Nephron (organoid): ENCODE measurements at regions not wholly inside any gene's neighbourhood (a gene's known extent, or its start where the extent isn't known, plus 50 kb on each side); places are given as distances from the start of the nearest gene placed in this dataset.

ENCODE experiments used
- H3K27ac Mint-ChIP-seq, 3 experiments: 2 replicates each; pipeline ENCODE4 v1.8.0; 2020; ENCODE audit warnings: mixed read lengths in 3 of 3, mild to moderate bottlenecking in 2 of 3, moderate library complexity in 1 of 3
- H3K27me3 Mint-ChIP-seq: 2 replicates; pipeline ENCODE4 v1.8.0; 2021; ENCODE audit warnings: low read depth, mild to moderate bottlenecking, moderate library complexity, mixed read lengths
- H3K36me3 Mint-ChIP-seq: 2 replicates; pipeline ENCODE4 v1.8.0; 2020; ENCODE audit warnings: low read depth, mixed read lengths
- H3K4me1 Mint-ChIP-seq: 2 replicates; pipeline ENCODE4 v1.8.0; 2020; ENCODE audit warnings: mixed read lengths
- H3K4me3 Mint-ChIP-seq, 3 experiments: 2 replicates each; pipeline ENCODE4 v1.8.0; 2020; ENCODE audit warnings: mild to moderate bottlenecking in 3 of 3, mixed read lengths in 3 of 3, moderate library complexity in 2 of 3
- H3K9me3 Mint-ChIP-seq: 2 replicates; pipeline ENCODE4 v1.8.0; 2020; ENCODE audit warnings: mixed read lengths
- CTCF ChIP-seq, 3 experiments: fragments of 200-600 bp; sonication (generic); IDR thresholded peaks; one replicate each; pipeline ENCODE4 v1.5.0; 2021; ENCODE audit warnings: antibody characterized with exemption in 3 of 3; ENCODE audit not compliant: unreplicated experiment in 3 of 3

- peaks cover 5% of the 10 kb centered on the region for H3K9me3 Mint-ChIP-seq
- H3K27me3 Mint-ChIP-seq, result peaks cover 18% of the 10 kb centered on the region
- TF ChIP-seq CTCF (IDR thresholded peaks at IDR 0.05; ENCODE audit: unreplicated experiment in 3 of 3), result no peak
- no peaks in the 10 kb centered on the region for H3K36me3 Mint-ChIP-seq
- H3K4me3 Mint-ChIP-seq, result no peak overlapping the region
- no peak overlapping the region for H3K27ac Mint-ChIP-seq
- peaks cover 26% of the 10 kb centered on the region for H3K4me1 Mint-ChIP-seq
Measured at GRCh38 chr2:133847591-133847990, 279.3 kb upstream of the NCKAP5 start.

GRCh38 chr2:133848111-133848649 is 279.9 kb upstream of the NCKAP5 start:
- no peaks in the 10 kb centered on the region for H3K36me3 Mint-ChIP-seq
- no peak for TF ChIP-seq CTCF (IDR thresholded peaks at IDR 0.05; ENCODE audit: unreplicated experiment in 3 of 3)
- H3K27me3 Mint-ChIP-seq, result peaks cover 18% of the 10 kb centered on the region
- H3K4me3 Mint-ChIP-seq, result no peak overlapping the region
- peaks cover 6% of the 10 kb centered on the region for H3K9me3 Mint-ChIP-seq
- H3K4me1 Mint-ChIP-seq, result peaks cover 22% of the 10 kb centered on the region
- H3K27ac Mint-ChIP-seq, result no peak overlapping the region

- no peak overlapping the region for H3K4me3 Mint-ChIP-seq
- peaks cover 18% of the 10 kb centered on the region for H3K27me3 Mint-ChIP-seq
- no peak overlapping the region for H3K27ac Mint-ChIP-seq
- H3K4me1 Mint-ChIP-seq, result peaks cover 18% of the 10 kb centered on the region
- TF ChIP-seq CTCF (IDR thresholded peaks at IDR 0.05; ENCODE audit: unreplicated experiment in 3 of 3), result no peak
- H3K9me3 Mint-ChIP-seq, result peaks cover 6% of the 10 kb centered on the region
- H3K36me3 Mint-ChIP-seq, result no peaks in the 10 kb centered on the region
Measured at GRCh38 chr2:133849341-133849740, 281.1 kb upstream of the NCKAP5 start.

- peaks cover 18% of the 10 kb centered on the region for H3K27me3 Mint-ChIP-seq
- no peaks in the 10 kb centered on the region for H3K36me3 Mint-ChIP-seq
- H3K4me1 Mint-ChIP-seq, result no peaks in the 10 kb centered on the region
- H3K9me3 Mint-ChIP-seq, result peaks cover 6% of the 10 kb centered on the region
- no peak overlapping the region for H3K27ac Mint-ChIP-seq
- TF ChIP-seq CTCF (IDR thresholded peaks at IDR 0.05; ENCODE audit: unreplicated experiment in 3 of 3), result no peak
- no peak overlapping the region for H3K4me3 Mint-ChIP-seq
Measured at GRCh38 chr2:133854603-133855200, 286.4 kb upstream of the NCKAP5 start.

GRCh38 chr2:133855526-133855925 is 287.3 kb upstream of the NCKAP5 start:
- Mint-ChIP-seq H3K9me3 (peaks cover 6% of the 10 kb centered on the region), H3K27ac (no peak overlapping the region), H3K4me1 (no peaks in the 10 kb centered on the region), H3K36me3 (no peaks in the 10 kb centered on the region), H3K27me3 (peaks cover 19% of the 10 kb centered on the region), H3K4me3 (no peak overlapping the region)
- TF ChIP-seq CTCF (IDR thresholded peaks at IDR 0.05; ENCODE audit: unreplicated experiment in 3 of 3), result no peak

GRCh38 chr2:133856678-133857077 is 288.4 kb upstream of the NCKAP5 start:
- TF ChIP-seq CTCF (IDR thresholded peaks at IDR 0.05; ENCODE audit: unreplicated experiment in 3 of 3), result no peak
- Mint-ChIP-seq H3K27me3 (peaks cover 16% of the 10 kb centered on the region), H3K27ac (no peak overlapping the region), H3K36me3 (no peaks in the 10 kb centered on the region), H3K4me1 (no peaks in the 10 kb centered on the region), H3K4me3 (no peak overlapping the region), H3K9me3 (peaks cover 6% of the 10 kb centered on the region)
